GM10248 (cell line): ENCODE measurements at regions not wholly inside any gene's neighbourhood (a gene's known extent, or its start where the extent isn't known, plus 50 kb on each side); places are given as distances from the start of the nearest gene placed in this dataset.

Experiments
- CTCF ChIA-PET: fragments of 300-600 bp; sonication (Branson Sonifier 250); formaldehyde crosslinking; extraction: SDS; loops from one replicate; lab custom pipeline; 2021; ENCODE audit warnings: antibody characterized with exemption; lab: Yijun Ruan, JAX
- POLR2A ChIA-PET: fragments of 350-650 bp; sonication (Branson Sonifier 250); formaldehyde crosslinking; extraction: SDS; loops from one replicate; lab custom pipeline; 2020; ENCODE audit warnings: antibody characterized with exemption; lab: Yijun Ruan, JAX
- DNase-seq: peaks from one replicate; pipeline ENCODE4 v3.0.0; 2012; ENCODE audit errors: extremely low spot score
- CTCF ChIP-seq: IDR thresholded peaks from 2 replicates; pipeline ENCODE4 v1.5.1; 2012; ENCODE audit warnings: mild to moderate bottlenecking, low read depth; ENCODE audit errors: extremely low read depth, missing control alignments, control extremely low read depth

GRCh38 chr2:136310797-136311603 is 193.1 kb upstream of the CXCR4 start:
- no peak for TF ChIP-seq CTCF
- CTCF ChIA-PET, result interaction anchor here (1.0 to 1.6 kb wide), 5 partner anchors 8 to 90 kb away, joined by 4 to 6 read pairs (median 4); no protein-coding TSS in a partner anchor
- no peak for DNase-seq
- POLR2A ChIA-PET, result no interaction called here

- no peak for TF ChIP-seq CTCF
- no peak for DNase-seq
- POLR2A ChIA-PET, result no interaction called here
- CTCF ChIA-PET, result interaction anchor here (1.0 to 1.6 kb wide), 5 partner anchors 9 to 155 kb away, joined by 3 to 6 read pairs (median 4); no protein-coding TSS in a partner anchor
Observed at GRCh38 chr2:136310005-136310495, 192.1 kb upstream of the CXCR4 start.

GRCh38 chr2:136308611-136309010 is 190.7 kb upstream of the CXCR4 start:
- ChIA-PET CTCF (interaction anchor here (1.3 to 1.6 kb wide), 5 partner anchors 10 to 154 kb away, joined by 3 to 4 read pairs (median 3); no protein-coding TSS in a partner anchor), POLR2A (no interaction called here)
- no peak for TF ChIP-seq CTCF
- no peak for DNase-seq

GRCh38 chr2:136306836-136307235 is 188.9 kb upstream of the CXCR4 start:
- DNase-seq, result no peak
- POLR2A ChIA-PET, result no interaction called here
- no peak for TF ChIP-seq CTCF
- CTCF ChIA-PET, result interaction anchor here (4.1 kb wide), 1 partner anchor 13 kb away, joined by 13 read pairs; no protein-coding TSS in a partner anchor

DNA sequence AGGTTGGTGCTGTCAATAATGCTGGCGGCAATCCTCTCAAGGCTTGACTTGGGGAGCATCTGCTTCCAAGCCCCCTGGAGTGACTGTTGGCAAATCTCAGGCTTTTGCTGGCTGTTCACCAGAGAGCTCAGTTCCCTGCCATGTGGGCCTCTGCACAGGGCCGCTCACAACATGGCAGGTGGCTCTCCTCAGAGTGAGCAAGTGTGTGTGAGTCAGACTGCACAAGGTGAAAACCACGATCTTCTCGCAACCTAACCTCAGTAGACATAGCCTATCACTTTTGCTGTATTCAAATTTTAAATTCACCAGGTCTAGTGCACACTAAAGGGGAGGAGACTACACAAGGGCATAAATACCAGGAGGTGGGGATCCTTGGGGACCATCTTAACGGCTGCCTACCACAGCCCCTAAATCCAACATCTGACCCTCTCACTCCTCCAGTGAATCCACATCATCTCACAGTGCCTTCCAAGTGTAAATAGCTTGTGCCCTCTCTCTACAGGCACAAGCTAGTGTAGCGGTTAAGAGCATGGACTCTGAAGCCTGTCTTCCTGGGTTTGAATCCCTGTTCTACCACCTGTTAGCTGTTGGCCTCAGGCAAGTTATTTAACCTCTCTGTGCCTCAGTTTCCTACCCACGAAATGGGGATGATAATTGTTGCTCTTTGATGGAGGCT is 187.7 kb upstream of the CXCR4 start:
- ChIA-PET CTCF (interaction anchor here (1.1 to 4.1 kb wide), 7 partner anchors 15 to 172 kb away, joined by 3 to 13 read pairs (median 3); no protein-coding TSS in a partner anchor), POLR2A (no interaction called here)

More for the DNA sequence above, 187.7 kb upstream of the CXCR4 start:
- peak; percentile 38 for DNase-seq
- TF ChIP-seq CTCF, result no peak
